WTC11 (cell line): ENCODE measurements at regions not wholly inside any gene's neighbourhood (a gene's known extent, or its start where the extent isn't known, plus 50 kb on each side); places are given as distances from the start of the nearest gene placed in this dataset.

Source experiments
- ATAC-seq: fragments of 200-7000 bp; cut with Tn5 transposase; 2 replicates; pipeline ENCODE4 v1.10.0; 2021; ENCODE audit warnings: mild to moderate bottlenecking, moderate library complexity
- CTCF ChIA-PET: fragments of 300-600 bp; sonication (Branson Sonifier 250); formaldehyde crosslinking; loops from one replicate; lab custom pipeline; 2021; ENCODE audit warnings: antibody characterized with exemption; lab: Charles Lee
- POLR2A ChIA-PET: fragments of 350-600 bp; sonication (Branson Sonifier 250); formaldehyde crosslinking; loops from one replicate; lab custom pipeline; 2021; ENCODE audit warnings: antibody characterized with exemption; lab: Charles Lee
- DNase-seq: peaks from one replicate; pipeline ENCODE4 v3.0.0; 2021; ENCODE audit warnings: low spot score
- H3K27ac Mint-ChIP-seq: 2 replicates; pipeline ENCODE4 v1.8.0; 2021; ENCODE audit warnings: mixed read lengths
- H3K27me3 Mint-ChIP-seq: 2 replicates; pipeline ENCODE4 v1.8.0; 2021; ENCODE audit warnings: low read depth, mild to moderate bottlenecking, moderate library complexity, mixed read lengths
- H3K36me3 Mint-ChIP-seq: 2 replicates; pipeline ENCODE4 v1.8.0; 2021; ENCODE audit warnings: mixed read lengths
- H3K4me1 Mint-ChIP-seq: 2 replicates; pipeline ENCODE4 v1.8.0; 2022; ENCODE audit warnings: mixed read lengths
- H3K4me3 Mint-ChIP-seq: 2 replicates; pipeline ENCODE4 v1.8.0; 2021; ENCODE audit warnings: mild to moderate bottlenecking, moderate library complexity, mixed read lengths
- H3K9me3 Mint-ChIP-seq: 2 replicates; pipeline ENCODE4 v1.8.0; 2021; ENCODE audit warnings: mixed read lengths
- CREB1 ChIP-seq: sonication (generic); formaldehyde crosslinking; IDR thresholded peaks from 2 replicates; pipeline ENCODE4 v1.8.0; 2023; ENCODE audit warnings: mild to moderate bottlenecking, missing genetic modification reagents
- CREM ChIP-seq: sonication (generic); formaldehyde crosslinking; IDR thresholded peaks from 2 replicates; pipeline ENCODE4 v1.8.1; 2022; ENCODE audit warnings: mild to moderate bottlenecking, missing genetic modification reagents, moderate library complexity
- GRHL2 ChIP-seq: fragments of 250-450 bp; sonication (Bioruptor Pico); IDR thresholded peaks from 2 replicates; pipeline ENCODE4 v1.8.0; 2022; ENCODE audit warnings: mild to moderate bottlenecking, moderate library complexity; ENCODE audit not compliant: insufficient replicate concordance, severe bottlenecking
- GTF2I ChIP-seq: fragments of 250-450 bp; sonication (Bioruptor Pico); conservative IDR thresholded peaks from 2 replicates; pipeline ENCODE4 v1.4.0; 2021; ENCODE audit warnings: mild to moderate bottlenecking
- IRF2 ChIP-seq: sonication (generic); formaldehyde crosslinking; IDR thresholded peaks from 2 replicates; pipeline ENCODE4 v1.8.0; 2022; ENCODE audit warnings: low read depth, missing genetic modification reagents, borderline replicate concordance
- JUN ChIP-seq: sonication (generic); formaldehyde crosslinking; IDR thresholded peaks from 2 replicates; pipeline ENCODE4 v1.8.0; 2023; ENCODE audit warnings: mild to moderate bottlenecking, missing genetic modification reagents
- NFE2L1 ChIP-seq: sonication (generic); formaldehyde crosslinking; IDR thresholded peaks from 2 replicates; pipeline ENCODE4 v1.8.1; 2023; ENCODE audit warnings: missing genetic modification reagents
- OVOL2 ChIP-seq: fragments of 250-450 bp; sonication (Bioruptor Pico); IDR thresholded peaks from 2 replicates; pipeline ENCODE4 v1.9.0; 2021; ENCODE audit warnings: mild to moderate bottlenecking, borderline replicate concordance
- SOX15 ChIP-seq: fragments of 250-450 bp; sonication (Bioruptor Pico); IDR thresholded peaks from 2 replicates; pipeline ENCODE4 v1.9.0; 2021; ENCODE audit warnings: mild to moderate bottlenecking
- ZNF317 ChIP-seq: sonication (generic); formaldehyde crosslinking; IDR thresholded peaks from 2 replicates; pipeline ENCODE4 v1.8.1; 2023; ENCODE audit warnings: low read depth, mild to moderate bottlenecking, moderate library complexity, missing genetic modification reagents, borderline replicate concordance
- ZNF423 ChIP-seq: fragments of 250-450 bp; sonication (Bioruptor Pico); IDR thresholded peaks from 2 replicates; pipeline ENCODE4 v2.1.2; 2022; ENCODE audit warnings: mild to moderate bottlenecking, moderate library complexity
- TF ChIP-seq, protein P1 (sequence below): fragments of 250-450 bp; sonication (Bioruptor Pico); IDR thresholded peaks from 2 replicates; pipeline ENCODE4 v2.1.2; 2022; ENCODE audit warnings: mild to moderate bottlenecking, moderate library complexity
- TF ChIP-seq, protein P2 (sequence below): fragments of 250-450 bp; sonication (Bioruptor Pico); IDR thresholded peaks from 2 replicates; pipeline ENCODE4 v1.9.0; 2021; ENCODE audit warnings: mild to moderate bottlenecking, borderline replicate concordance
- TF ChIP-seq, protein P3 (sequence below): sonication (generic); formaldehyde crosslinking; IDR thresholded peaks from 2 replicates; pipeline ENCODE4 v1.8.0; 2023; ENCODE audit warnings: mild to moderate bottlenecking, missing genetic modification reagents
- TF ChIP-seq, protein P4 (sequence below): fragments of 250-450 bp; sonication (Bioruptor Pico); IDR thresholded peaks from 2 replicates; pipeline ENCODE4 v1.8.0; 2021; ENCODE audit warnings: mild to moderate bottlenecking
- TF ChIP-seq, protein P5 (sequence below): fragments of 250-450 bp; sonication (Bioruptor Pico); IDR thresholded peaks from 2 replicates; pipeline ENCODE4 v1.9.0; 2021; ENCODE audit warnings: mild to moderate bottlenecking
- TF ChIP-seq, protein P6 (sequence below): sonication (generic); formaldehyde crosslinking; IDR thresholded peaks from 2 replicates; pipeline ENCODE4 v1.8.1; 2023; ENCODE audit warnings: mild to moderate bottlenecking, missing genetic modification reagents
- TF ChIP-seq, protein P7 (sequence below): sonication (generic); formaldehyde crosslinking; IDR thresholded peaks from 2 replicates; pipeline ENCODE4 v1.8.1; 2022; ENCODE audit warnings: low read depth, missing genetic modification reagents, borderline replicate concordance

DNA sequence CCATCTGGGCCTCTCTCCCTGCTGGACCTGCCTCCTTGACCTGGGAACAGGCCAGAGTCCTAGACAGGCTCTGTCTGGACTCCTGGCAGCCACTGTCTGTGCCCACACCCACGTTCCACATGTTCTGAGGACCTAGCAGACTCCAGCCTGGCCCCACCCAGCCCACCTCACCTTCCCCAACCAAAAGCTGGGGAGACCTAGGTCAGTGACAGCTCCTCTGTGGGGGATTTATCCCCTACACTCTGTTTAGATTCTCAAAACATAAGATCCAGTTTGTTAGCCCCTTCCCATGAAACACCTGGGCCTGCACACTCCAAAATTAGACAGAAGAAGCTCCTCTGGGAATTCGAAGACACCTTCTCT lies 59.8 kb upstream of the ADAMTS2 start:
- ChIA-PET POLR2A (no interaction called here), CTCF (no interaction called here)
- peaks cover 9% of the 10 kb centered on the region; the same call in 1 of the 2 replicates for H3K27me3 Mint-ChIP-seq
- no peak for DNase-seq
- H3K4me1 Mint-ChIP-seq, result no peaks in the 10 kb centered on the region
- no peak for ATAC-seq
- peaks cover 27% of the 10 kb centered on the region for H3K36me3 Mint-ChIP-seq
- no peak overlapping the region for H3K27ac Mint-ChIP-seq
- H3K4me3 Mint-ChIP-seq, result no peak overlapping the region
- peaks cover 32% of the 10 kb centered on the region for H3K9me3 Mint-ChIP-seq
- TF ChIP-seq, protein P1, sequence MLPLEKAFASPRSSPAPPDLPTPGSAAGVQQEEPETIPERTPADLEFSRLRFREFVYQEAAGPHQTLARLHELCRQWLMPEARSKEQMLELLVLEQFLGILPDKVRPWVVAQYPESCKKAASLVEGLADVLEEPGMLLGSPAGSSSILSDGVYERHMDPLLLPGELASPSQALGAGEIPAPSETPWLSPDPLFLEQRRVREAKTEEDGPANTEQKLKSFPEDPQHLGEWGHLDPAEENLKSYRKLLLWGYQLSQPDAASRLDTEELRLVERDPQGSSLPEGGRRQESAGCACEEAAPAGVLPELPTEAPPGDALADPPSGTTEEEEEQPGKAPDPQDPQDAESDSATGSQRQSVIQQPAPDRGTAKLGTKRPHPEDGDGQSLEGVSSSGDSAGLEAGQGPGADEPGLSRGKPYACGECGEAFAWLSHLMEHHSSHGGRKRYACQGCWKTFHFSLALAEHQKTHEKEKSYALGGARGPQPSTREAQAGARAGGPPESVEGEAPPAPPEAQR (CRISPR knock-in tag), result no peak
- no peak for TF ChIP-seq GTF2I (CRISPR knock-in tag)
- TF ChIP-seq NFE2L1, result no peak
- no peak for TF ChIP-seq OVOL2
- TF ChIP-seq GRHL2 (CRISPR knock-in tag), result no peak
- no peak for TF ChIP-seq JUN
- no peak for TF ChIP-seq IRF2
- TF ChIP-seq SOX15 (CRISPR knock-in tag), result no peak
- no peak for TF ChIP-seq CREM (CRISPR knock-in tag)
- TF ChIP-seq ZNF423 (CRISPR knock-in tag), result no peak
- TF ChIP-seq, protein P2, sequence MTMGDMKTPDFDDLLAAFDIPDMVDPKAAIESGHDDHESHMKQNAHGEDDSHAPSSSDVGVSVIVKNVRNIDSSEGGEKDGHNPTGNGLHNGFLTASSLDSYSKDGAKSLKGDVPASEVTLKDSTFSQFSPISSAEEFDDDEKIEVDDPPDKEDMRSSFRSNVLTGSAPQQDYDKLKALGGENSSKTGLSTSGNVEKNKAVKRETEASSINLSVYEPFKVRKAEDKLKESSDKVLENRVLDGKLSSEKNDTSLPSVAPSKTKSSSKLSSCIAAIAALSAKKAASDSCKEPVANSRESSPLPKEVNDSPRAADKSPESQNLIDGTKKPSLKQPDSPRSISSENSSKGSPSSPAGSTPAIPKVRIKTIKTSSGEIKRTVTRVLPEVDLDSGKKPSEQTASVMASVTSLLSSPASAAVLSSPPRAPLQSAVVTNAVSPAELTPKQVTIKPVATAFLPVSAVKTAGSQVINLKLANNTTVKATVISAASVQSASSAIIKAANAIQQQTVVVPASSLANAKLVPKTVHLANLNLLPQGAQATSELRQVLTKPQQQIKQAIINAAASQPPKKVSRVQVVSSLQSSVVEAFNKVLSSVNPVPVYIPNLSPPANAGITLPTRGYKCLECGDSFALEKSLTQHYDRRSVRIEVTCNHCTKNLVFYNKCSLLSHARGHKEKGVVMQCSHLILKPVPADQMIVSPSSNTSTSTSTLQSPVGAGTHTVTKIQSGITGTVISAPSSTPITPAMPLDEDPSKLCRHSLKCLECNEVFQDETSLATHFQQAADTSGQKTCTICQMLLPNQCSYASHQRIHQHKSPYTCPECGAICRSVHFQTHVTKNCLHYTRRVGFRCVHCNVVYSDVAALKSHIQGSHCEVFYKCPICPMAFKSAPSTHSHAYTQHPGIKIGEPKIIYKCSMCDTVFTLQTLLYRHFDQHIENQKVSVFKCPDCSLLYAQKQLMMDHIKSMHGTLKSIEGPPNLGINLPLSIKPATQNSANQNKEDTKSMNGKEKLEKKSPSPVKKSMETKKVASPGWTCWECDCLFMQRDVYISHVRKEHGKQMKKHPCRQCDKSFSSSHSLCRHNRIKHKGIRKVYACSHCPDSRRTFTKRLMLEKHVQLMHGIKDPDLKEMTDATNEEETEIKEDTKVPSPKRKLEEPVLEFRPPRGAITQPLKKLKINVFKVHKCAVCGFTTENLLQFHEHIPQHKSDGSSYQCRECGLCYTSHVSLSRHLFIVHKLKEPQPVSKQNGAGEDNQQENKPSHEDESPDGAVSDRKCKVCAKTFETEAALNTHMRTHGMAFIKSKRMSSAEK (CRISPR knock-in tag), result no peak
- TF ChIP-seq ZNF317 (CRISPR knock-in tag), result no peak

DNA sequence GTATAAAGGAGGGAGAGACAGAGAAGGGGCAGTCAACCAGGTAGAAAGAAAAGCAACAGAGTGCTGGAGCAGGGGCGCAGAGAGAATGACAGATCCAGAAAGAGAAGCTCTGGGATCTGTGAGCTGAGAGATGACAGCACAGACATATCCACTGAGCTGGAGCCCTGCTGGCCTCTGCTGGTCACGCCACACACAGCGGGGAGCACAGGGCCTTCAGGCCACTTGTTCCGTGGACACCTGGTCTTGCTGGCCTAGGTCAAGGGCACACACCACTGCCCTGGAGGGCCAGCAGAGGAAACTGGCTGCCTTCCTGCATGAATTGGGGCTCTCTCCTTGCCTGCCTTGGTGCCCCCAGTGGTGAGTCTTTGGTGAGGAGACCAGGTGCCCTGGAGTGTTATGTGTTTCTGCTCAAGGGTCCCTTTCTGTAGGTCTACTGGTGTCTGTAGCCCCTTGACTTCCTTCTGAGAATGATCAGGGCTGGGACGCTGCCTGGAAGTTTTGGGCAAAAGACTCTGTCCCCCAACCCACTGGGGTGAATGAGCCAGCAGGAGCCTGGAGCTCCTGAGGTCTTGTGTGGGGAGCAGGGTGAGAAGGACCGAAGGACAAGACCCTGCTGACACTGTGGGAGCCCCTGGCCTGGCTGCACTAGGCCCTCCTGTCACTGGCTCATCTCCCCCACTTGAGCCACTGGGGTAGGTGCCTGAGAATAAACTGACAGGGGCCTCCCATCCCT lies 59.2 kb upstream of the ADAMTS2 start:
- CTCF ChIA-PET, result no interaction called here
- H3K27ac Mint-ChIP-seq, result no peak overlapping the region
- H3K4me1 Mint-ChIP-seq, result no peaks in the 10 kb centered on the region
- DNase-seq (no peak), ATAC-seq (no peak)
- POLR2A ChIA-PET, result no interaction called here
- H3K9me3 Mint-ChIP-seq, result peaks cover 37% of the 10 kb centered on the region
- peaks cover 13% of the 10 kb centered on the region for H3K27me3 Mint-ChIP-seq
- H3K36me3 Mint-ChIP-seq, result peaks cover 32% of the 10 kb centered on the region
- H3K4me3 Mint-ChIP-seq, result no peak overlapping the region
- TF ChIP-seq, protein P3, sequence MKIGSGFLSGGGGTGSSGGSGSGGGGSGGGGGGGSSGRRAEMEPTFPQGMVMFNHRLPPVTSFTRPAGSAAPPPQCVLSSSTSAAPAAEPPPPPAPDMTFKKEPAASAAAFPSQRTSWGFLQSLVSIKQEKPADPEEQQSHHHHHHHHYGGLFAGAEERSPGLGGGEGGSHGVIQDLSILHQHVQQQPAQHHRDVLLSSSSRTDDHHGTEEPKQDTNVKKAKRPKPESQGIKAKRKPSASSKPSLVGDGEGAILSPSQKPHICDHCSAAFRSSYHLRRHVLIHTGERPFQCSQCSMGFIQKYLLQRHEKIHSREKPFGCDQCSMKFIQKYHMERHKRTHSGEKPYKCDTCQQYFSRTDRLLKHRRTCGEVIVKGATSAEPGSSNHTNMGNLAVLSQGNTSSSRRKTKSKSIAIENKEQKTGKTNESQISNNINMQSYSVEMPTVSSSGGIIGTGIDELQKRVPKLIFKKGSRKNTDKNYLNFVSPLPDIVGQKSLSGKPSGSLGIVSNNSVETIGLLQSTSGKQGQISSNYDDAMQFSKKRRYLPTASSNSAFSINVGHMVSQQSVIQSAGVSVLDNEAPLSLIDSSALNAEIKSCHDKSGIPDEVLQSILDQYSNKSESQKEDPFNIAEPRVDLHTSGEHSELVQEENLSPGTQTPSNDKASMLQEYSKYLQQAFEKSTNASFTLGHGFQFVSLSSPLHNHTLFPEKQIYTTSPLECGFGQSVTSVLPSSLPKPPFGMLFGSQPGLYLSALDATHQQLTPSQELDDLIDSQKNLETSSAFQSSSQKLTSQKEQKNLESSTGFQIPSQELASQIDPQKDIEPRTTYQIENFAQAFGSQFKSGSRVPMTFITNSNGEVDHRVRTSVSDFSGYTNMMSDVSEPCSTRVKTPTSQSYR (CRISPR knock-in tag), result no peak
- TF ChIP-seq, protein P4, sequence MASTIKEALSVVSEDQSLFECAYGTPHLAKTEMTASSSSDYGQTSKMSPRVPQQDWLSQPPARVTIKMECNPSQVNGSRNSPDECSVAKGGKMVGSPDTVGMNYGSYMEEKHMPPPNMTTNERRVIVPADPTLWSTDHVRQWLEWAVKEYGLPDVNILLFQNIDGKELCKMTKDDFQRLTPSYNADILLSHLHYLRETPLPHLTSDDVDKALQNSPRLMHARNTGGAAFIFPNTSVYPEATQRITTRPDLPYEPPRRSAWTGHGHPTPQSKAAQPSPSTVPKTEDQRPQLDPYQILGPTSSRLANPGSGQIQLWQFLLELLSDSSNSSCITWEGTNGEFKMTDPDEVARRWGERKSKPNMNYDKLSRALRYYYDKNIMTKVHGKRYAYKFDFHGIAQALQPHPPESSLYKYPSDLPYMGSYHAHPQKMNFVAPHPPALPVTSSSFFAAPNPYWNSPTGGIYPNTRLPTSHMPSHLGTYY, result no peak
- TF ChIP-seq, protein P5, sequence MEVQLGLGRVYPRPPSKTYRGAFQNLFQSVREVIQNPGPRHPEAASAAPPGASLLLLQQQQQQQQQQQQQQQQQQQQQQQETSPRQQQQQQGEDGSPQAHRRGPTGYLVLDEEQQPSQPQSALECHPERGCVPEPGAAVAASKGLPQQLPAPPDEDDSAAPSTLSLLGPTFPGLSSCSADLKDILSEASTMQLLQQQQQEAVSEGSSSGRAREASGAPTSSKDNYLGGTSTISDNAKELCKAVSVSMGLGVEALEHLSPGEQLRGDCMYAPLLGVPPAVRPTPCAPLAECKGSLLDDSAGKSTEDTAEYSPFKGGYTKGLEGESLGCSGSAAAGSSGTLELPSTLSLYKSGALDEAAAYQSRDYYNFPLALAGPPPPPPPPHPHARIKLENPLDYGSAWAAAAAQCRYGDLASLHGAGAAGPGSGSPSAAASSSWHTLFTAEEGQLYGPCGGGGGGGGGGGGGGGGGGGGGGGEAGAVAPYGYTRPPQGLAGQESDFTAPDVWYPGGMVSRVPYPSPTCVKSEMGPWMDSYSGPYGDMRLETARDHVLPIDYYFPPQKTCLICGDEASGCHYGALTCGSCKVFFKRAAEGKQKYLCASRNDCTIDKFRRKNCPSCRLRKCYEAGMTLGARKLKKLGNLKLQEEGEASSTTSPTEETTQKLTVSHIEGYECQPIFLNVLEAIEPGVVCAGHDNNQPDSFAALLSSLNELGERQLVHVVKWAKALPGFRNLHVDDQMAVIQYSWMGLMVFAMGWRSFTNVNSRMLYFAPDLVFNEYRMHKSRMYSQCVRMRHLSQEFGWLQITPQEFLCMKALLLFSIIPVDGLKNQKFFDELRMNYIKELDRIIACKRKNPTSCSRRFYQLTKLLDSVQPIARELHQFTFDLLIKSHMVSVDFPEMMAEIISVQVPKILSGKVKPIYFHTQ, result no peak
- TF ChIP-seq, protein P6, sequence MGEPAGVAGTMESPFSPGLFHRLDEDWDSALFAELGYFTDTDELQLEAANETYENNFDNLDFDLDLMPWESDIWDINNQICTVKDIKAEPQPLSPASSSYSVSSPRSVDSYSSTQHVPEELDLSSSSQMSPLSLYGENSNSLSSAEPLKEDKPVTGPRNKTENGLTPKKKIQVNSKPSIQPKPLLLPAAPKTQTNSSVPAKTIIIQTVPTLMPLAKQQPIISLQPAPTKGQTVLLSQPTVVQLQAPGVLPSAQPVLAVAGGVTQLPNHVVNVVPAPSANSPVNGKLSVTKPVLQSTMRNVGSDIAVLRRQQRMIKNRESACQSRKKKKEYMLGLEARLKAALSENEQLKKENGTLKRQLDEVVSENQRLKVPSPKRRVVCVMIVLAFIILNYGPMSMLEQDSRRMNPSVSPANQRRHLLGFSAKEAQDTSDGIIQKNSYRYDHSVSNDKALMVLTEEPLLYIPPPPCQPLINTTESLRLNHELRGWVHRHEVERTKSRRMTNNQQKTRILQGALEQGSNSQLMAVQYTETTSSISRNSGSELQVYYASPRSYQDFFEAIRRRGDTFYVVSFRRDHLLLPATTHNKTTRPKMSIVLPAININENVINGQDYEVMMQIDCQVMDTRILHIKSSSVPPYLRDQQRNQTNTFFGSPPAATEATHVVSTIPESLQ (CRISPR knock-in tag), result no peak
- TF ChIP-seq CREB1 (CRISPR knock-in tag) (no peak), NFE2L1 (no peak)
- TF ChIP-seq, protein P7, sequence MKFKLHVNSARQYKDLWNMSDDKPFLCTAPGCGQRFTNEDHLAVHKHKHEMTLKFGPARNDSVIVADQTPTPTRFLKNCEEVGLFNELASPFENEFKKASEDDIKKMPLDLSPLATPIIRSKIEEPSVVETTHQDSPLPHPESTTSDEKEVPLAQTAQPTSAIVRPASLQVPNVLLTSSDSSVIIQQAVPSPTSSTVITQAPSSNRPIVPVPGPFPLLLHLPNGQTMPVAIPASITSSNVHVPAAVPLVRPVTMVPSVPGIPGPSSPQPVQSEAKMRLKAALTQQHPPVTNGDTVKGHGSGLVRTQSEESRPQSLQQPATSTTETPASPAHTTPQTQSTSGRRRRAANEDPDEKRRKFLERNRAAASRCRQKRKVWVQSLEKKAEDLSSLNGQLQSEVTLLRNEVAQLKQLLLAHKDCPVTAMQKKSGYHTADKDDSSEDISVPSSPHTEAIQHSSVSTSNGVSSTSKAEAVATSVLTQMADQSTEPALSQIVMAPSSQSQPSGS, result no peak
